ACC112 (cell line): ENCODE measurements at regions not wholly inside any gene's neighbourhood (a gene's known extent, or its start where the extent isn't known, plus 50 kb on each side); places are given as distances from the start of the nearest gene placed in this dataset.

Experiments
- H2AFZ ChIP-seq: fragments of 200-600 bp; sonication (generic); one replicate; pipeline ENCODE4 v1.6.0; 2017; ENCODE audit warnings: antibody characterized with exemption, low read length; ENCODE audit not compliant: unreplicated experiment
- H3K27ac ChIP-seq: fragments of 200-600 bp; sonication (generic); 2 replicates; pipeline ENCODE4 v1.5.1; 2014; ENCODE audit warnings: low read depth, mild to moderate bottlenecking, antibody characterized with exemption, low read length, moderate library complexity
- H3K27me3 ChIP-seq: fragments of 200-600 bp; sonication (generic); 2 replicates; pipeline ENCODE4 v1.6.1; 2014; ENCODE audit warnings: mild to moderate bottlenecking, antibody characterized with exemption, low read length, moderate library complexity, mixed read lengths; ENCODE audit not compliant: insufficient read depth
- H3K36me3 ChIP-seq: fragments of 200-600 bp; sonication (generic); 2 replicates; pipeline ENCODE4 v1.6.1; 2016; ENCODE audit warnings: mild to moderate bottlenecking, antibody characterized with exemption, low read length, moderate library complexity, mixed read lengths; ENCODE audit not compliant: insufficient read depth
- H3K4me1 ChIP-seq: fragments of 200-600 bp; sonication (generic); one replicate; pipeline ENCODE4 v1.6.1; 2016; ENCODE audit warnings: low read length, mixed read lengths; ENCODE audit not compliant: insufficient read depth, unreplicated experiment, control insufficient read depth
- H3K4me3 ChIP-seq: fragments of 200-600 bp; sonication (generic); 2 replicates; pipeline ENCODE4 v1.5.1; 2014; ENCODE audit warnings: mild to moderate bottlenecking, low read depth, low read length
- H3K79me2 ChIP-seq: fragments of 200-600 bp; sonication (generic); one replicate; pipeline ENCODE4 v1.6.0; 2016; ENCODE audit warnings: low read length; ENCODE audit not compliant: control insufficient read depth, unreplicated experiment, insufficient read depth

GRCh38 chr3:105077060-105077822 is 289.5 kb upstream of the ALCAM start:
- no peak overlapping the region for H3K27ac ChIP-seq
- no peak overlapping the region for H2AFZ ChIP-seq
- no peaks in the 10 kb centered on the region for H3K27me3 ChIP-seq
- H3K79me2 ChIP-seq = no peaks in the 10 kb centered on the region
- no peaks in the 10 kb centered on the region for H3K36me3 ChIP-seq
- no peak overlapping the region for H3K4me3 ChIP-seq
- no peaks in the 10 kb centered on the region for H3K4me1 ChIP-seq

GRCh38 chr3:105083945-105084344 is 282.8 kb upstream of the ALCAM start:
- no peaks in the 10 kb centered on the region for H3K4me1 ChIP-seq
- H3K27ac ChIP-seq = no peak overlapping the region
- no peak overlapping the region for H2AFZ ChIP-seq
- no peak overlapping the region for H3K4me3 ChIP-seq
- no peaks in the 10 kb centered on the region for H3K36me3 ChIP-seq
- no peaks in the 10 kb centered on the region for H3K27me3 ChIP-seq
- no peaks in the 10 kb centered on the region for H3K79me2 ChIP-seq

- Histone ChIP-seq H3K27ac (no peak overlapping the region), H3K4me1 (no peaks in the 10 kb centered on the region), H3K36me3 (no peaks in the 10 kb centered on the region), H3K79me2 (no peaks in the 10 kb centered on the region), H3K4me3 (no peak overlapping the region), H2AFZ (no peak overlapping the region), H3K27me3 (no peaks in the 10 kb centered on the region)
These were observed 281.2 kb upstream of the ALCAM start for GRCh38 chr3:105085506-105085905.

- H3K27ac ChIP-seq = no peak overlapping the region
- no peaks in the 10 kb centered on the region for H3K36me3 ChIP-seq
- peak overlapping the region; percentile 29 for H2AFZ ChIP-seq
These were observed 273.1 kb upstream of the ALCAM start for GRCh38 chr3:105093371-105094252.

GRCh38 chr3:105094588-105094987 is 272.1 kb upstream of the ALCAM start:
- no peak overlapping the region for H3K4me3 ChIP-seq
- H3K36me3 ChIP-seq = no peaks in the 10 kb centered on the region
- no peaks in the 10 kb centered on the region for H3K79me2 ChIP-seq
- no peak overlapping the region for H2AFZ ChIP-seq
- no peak overlapping the region for H3K27ac ChIP-seq
- no peaks in the 10 kb centered on the region for H3K4me1 ChIP-seq
- no peaks in the 10 kb centered on the region for H3K27me3 ChIP-seq

More at GRCh38 chr3:105093371-105094252, 273.1 kb upstream of the ALCAM start:
- Histone ChIP-seq H3K4me1 (no peaks in the 10 kb centered on the region), H3K79me2 (no peaks in the 10 kb centered on the region), H3K27me3 (no peaks in the 10 kb centered on the region), H3K4me3 (no peak overlapping the region)

GRCh38 chr3:105096071-105096470 is 270.6 kb upstream of the ALCAM start:
- no peaks in the 10 kb centered on the region for H3K27me3 ChIP-seq
- H3K4me1 ChIP-seq = no peaks in the 10 kb centered on the region
- H3K36me3 ChIP-seq = no peaks in the 10 kb centered on the region
- no peak overlapping the region for H2AFZ ChIP-seq
- H3K79me2 ChIP-seq = no peaks in the 10 kb centered on the region
- H3K27ac ChIP-seq = no peak overlapping the region
- H3K4me3 ChIP-seq = no peak overlapping the region

- Histone ChIP-seq H3K27ac (no peak overlapping the region), H3K4me1 (no peaks in the 10 kb centered on the region), H2AFZ (no peak overlapping the region), H3K79me2 (no peaks in the 10 kb centered on the region), H3K36me3 (no peaks in the 10 kb centered on the region), H3K4me3 (no peak overlapping the region), H3K27me3 (no peaks in the 10 kb centered on the region)
These were observed 265.1 kb upstream of the ALCAM start for GRCh38 chr3:105101603-105102002.

- no peaks in the 10 kb centered on the region for H3K27me3 ChIP-seq
- no peaks in the 10 kb centered on the region for H3K36me3 ChIP-seq
- H3K4me1 ChIP-seq = no peaks in the 10 kb centered on the region
- H3K27ac ChIP-seq = no peak overlapping the region
- no peak overlapping the region for H2AFZ ChIP-seq
- no peaks in the 10 kb centered on the region for H3K79me2 ChIP-seq
- H3K4me3 ChIP-seq = no peak overlapping the region
These were observed 263.6 kb upstream of the ALCAM start for GRCh38 chr3:105103139-105103538.

- Histone ChIP-seq H3K4me1 (no peaks in the 10 kb centered on the region), H3K36me3 (no peaks in the 10 kb centered on the region), H3K27me3 (no peaks in the 10 kb centered on the region), H3K79me2 (no peaks in the 10 kb centered on the region), H3K4me3 (no peak overlapping the region), H3K27ac (no peak overlapping the region), H2AFZ (peak overlapping the region; percentile 6)
These were observed 257.9 kb upstream of the ALCAM start for GRCh38 chr3:105108823-105109222.

- Histone ChIP-seq H3K27ac (no peak overlapping the region), H3K4me1 (no peaks in the 10 kb centered on the region), H3K4me3 (no peak overlapping the region), H3K79me2 (no peaks in the 10 kb centered on the region), H3K27me3 (no peaks in the 10 kb centered on the region), H3K36me3 (no peaks in the 10 kb centered on the region), H2AFZ (no peak overlapping the region)
These were observed 247.8 kb upstream of the ALCAM start for GRCh38 chr3:105118905-105119304.
